Panc1 (cell line): ENCODE measurements at regions not wholly inside any gene's neighbourhood (a gene's known extent, or its start where the extent isn't known, plus 50 kb on each side); places are given as distances from the start of the nearest gene placed in this dataset.

ENCODE experiments used
- POLR2AphosphoS5 ChIP-seq: IDR thresholded peaks from 2 replicates; pipeline ENCODE4 v1.6.1; 2012; ENCODE audit warnings: mild to moderate bottlenecking, low read depth, low read length, moderate library complexity
- TF ChIP-seq, protein P1 (sequence below): fragments of 450-650 bp; IDR thresholded peaks from 2 replicates; pipeline ENCODE4 v1.5.1; 2017; ENCODE audit warnings: mild to moderate bottlenecking

- TF ChIP-seq, protein P1, sequence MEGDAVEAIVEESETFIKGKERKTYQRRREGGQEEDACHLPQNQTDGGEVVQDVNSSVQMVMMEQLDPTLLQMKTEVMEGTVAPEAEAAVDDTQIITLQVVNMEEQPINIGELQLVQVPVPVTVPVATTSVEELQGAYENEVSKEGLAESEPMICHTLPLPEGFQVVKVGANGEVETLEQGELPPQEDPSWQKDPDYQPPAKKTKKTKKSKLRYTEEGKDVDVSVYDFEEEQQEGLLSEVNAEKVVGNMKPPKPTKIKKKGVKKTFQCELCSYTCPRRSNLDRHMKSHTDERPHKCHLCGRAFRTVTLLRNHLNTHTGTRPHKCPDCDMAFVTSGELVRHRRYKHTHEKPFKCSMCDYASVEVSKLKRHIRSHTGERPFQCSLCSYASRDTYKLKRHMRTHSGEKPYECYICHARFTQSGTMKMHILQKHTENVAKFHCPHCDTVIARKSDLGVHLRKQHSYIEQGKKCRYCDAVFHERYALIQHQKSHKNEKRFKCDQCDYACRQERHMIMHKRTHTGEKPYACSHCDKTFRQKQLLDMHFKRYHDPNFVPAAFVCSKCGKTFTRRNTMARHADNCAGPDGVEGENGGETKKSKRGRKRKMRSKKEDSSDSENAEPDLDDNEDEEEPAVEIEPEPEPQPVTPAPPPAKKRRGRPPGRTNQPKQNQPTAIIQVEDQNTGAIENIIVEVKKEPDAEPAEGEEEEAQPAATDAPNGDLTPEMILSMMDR = no peak
- no peak for TF ChIP-seq POLR2AphosphoS5
Measured at GRCh38 chr2:129008881-129009554, 690.4 kb upstream of the HS6ST1 start.
